SK-N-SH (cell line): ENCODE measurements at regions not wholly inside any gene's neighbourhood (a gene's known extent, or its start where the extent isn't known, plus 50 kb on each side); places are given as distances from the start of the nearest gene placed in this dataset.

Experiments used
- CTCF ChIA-PET: fragments of 300-600, 350-600 bp; formaldehyde crosslinking; extraction: SDS; loops from one replicate; lab custom pipeline; 2021; lab: Yijun Ruan, JAX
- POLR2A ChIA-PET: fragments of 350-600 bp; sonication (Branson Sonifier 250); formaldehyde crosslinking; extraction: SDS; loops from one replicate; lab custom pipeline; 2020; ENCODE audit warnings: antibody characterized with exemption, inconsistent platforms; lab: Yijun Ruan, JAX
- DNase-seq: peaks from one replicate; pipeline ENCODE4 v3.0.0; 2012
- H2AFZ ChIP-seq: fragments of 200-600 bp; sonication (generic); 2 replicates; pipeline ENCODE4 v1.8.1; 2016; ENCODE audit warnings: antibody characterized with exemption, mild to moderate bottlenecking, low read depth
- H3F3A ChIP-seq: fragments of 200-600 bp; sonication (generic); replicated peaks from 2 replicates; pipeline ENCODE3; 2016; ENCODE audit warnings: antibody characterized with exemption, mild to moderate bottlenecking; ENCODE audit not compliant: insufficient read depth
- H3K27ac ChIP-seq, 2 experiments: fragments of 200-500 bp in 1 of 2; fragments of 200-600 bp in 1 of 2; sonication (Bioruptor generic) in 1 of 2; sonication (generic), shearing (Covaris generic) in 1 of 2; 2 replicates each; pipeline versions ENCODE4 v1.5.1 to v1.6.1; 2014 to 2016; ENCODE audit warnings: low read depth in 2 of 2, inconsistent platforms in 1 of 2, low read length in 1 of 2, mild to moderate bottlenecking in 1 of 2, mixed read lengths in 1 of 2
- H3K27me3 ChIP-seq: fragments of 200-600 bp; sonication (generic), shearing (Covaris generic); 2 replicates; pipeline ENCODE4 v1.6.1; 2016; ENCODE audit warnings: mixed run types; ENCODE audit not compliant: insufficient read depth
- H3K36me3 ChIP-seq, 2 experiments: fragments of 200-500 bp in 1 of 2; fragments of 200-600 bp in 1 of 2; sonication (Bioruptor generic) in 1 of 2; sonication (generic) in 1 of 2; replicated peaks in 1 of 2; 2 replicates each; pipeline versions ENCODE3 to v1.5.1; 2014 to 2016; ENCODE audit warnings: low read length in 1 of 2, mild to moderate bottlenecking in 1 of 2; ENCODE audit not compliant: insufficient read depth in 2 of 2, control insufficient read depth in 1 of 2
- H3K4me1 ChIP-seq, 2 experiments: fragments of 200-500 bp in 1 of 2; fragments of 200-600 bp in 1 of 2; sonication (Bioruptor generic) in 1 of 2; sonication (generic), shearing (Covaris generic) in 1 of 2; 2 replicates each; pipeline versions ENCODE4 v1.5.1 to v1.6.1; 2014 to 2016; ENCODE audit warnings: low read depth in 1 of 2, low read length in 1 of 2, mixed run types in 1 of 2; ENCODE audit not compliant: insufficient read depth in 2 of 2, control insufficient read depth in 1 of 2
- H3K4me2 ChIP-seq: fragments of 200-600 bp; sonication (generic), shearing (Covaris generic); 2 replicates; pipeline ENCODE4 v1.6.1; 2017; ENCODE audit warnings: mixed run types
- H3K4me3 ChIP-seq, 2 experiments: fragments of 200-500 bp in 1 of 2; fragments of 200-600 bp in 1 of 2; sonication (Bioruptor generic) in 1 of 2; sonication (generic), shearing (Covaris generic) in 1 of 2; 2 replicates each; pipeline versions ENCODE4 v1.5.1 to v1.8.1; 2014 to 2016; ENCODE audit warnings: low read depth in 2 of 2, inconsistent platforms in 1 of 2, low read length in 1 of 2, mild to moderate bottlenecking in 1 of 2, mixed read lengths in 1 of 2, moderate library complexity in 1 of 2
- H3K79me2 ChIP-seq: fragments of 200-600 bp; sonication (generic); 2 replicates; pipeline ENCODE4 v1.8.1; 2017; ENCODE audit warnings: mild to moderate bottlenecking; ENCODE audit not compliant: insufficient read depth
- H3K9ac ChIP-seq: fragments of 200-600 bp; sonication (generic); 2 replicates; pipeline ENCODE4 v1.6.1; 2017; ENCODE audit warnings: mixed run types
- H3K9me2 ChIP-seq: fragments of 200-600 bp; sonication (generic); 2 replicates; pipeline ENCODE4 v1.6.1; 2017; ENCODE audit warnings: mixed run types
- H3K9me3 ChIP-seq: fragments of 200-600 bp; sonication (generic); 2 replicates; pipeline ENCODE4 v1.6.1; 2017; ENCODE audit warnings: mixed run types, mild to moderate bottlenecking, moderate library complexity
- H4K20me1 ChIP-seq: fragments of 200-600 bp; sonication (generic); 2 replicates; pipeline ENCODE4 v1.6.1; 2017; ENCODE audit warnings: mild to moderate bottlenecking, mixed run types; ENCODE audit not compliant: insufficient read depth
- EP300 ChIP-seq, 2 experiments: IDR thresholded peaks; 2 replicates each; pipeline versions ENCODE4 v1.4.0 to v1.6.1; 2012; ENCODE audit warnings: borderline replicate concordance in 1 of 2, low read depth in 1 of 2, low read length in 1 of 2
- FOXM1 ChIP-seq: IDR thresholded peaks from 2 replicates; pipeline ENCODE4 v1.4.0; 2012; ENCODE audit warnings: low read depth, mild to moderate bottlenecking
- GABPA ChIP-seq: IDR thresholded peaks from 2 replicates; pipeline ENCODE4 v1.4.0; 2012; ENCODE audit warnings: low read depth, mild to moderate bottlenecking
- GATA2 ChIP-seq: sonication (generic); formaldehyde crosslinking; IDR thresholded peaks from 2 replicates; pipeline ENCODE4 v1.5.0; 2020; ENCODE audit warnings: mild to moderate bottlenecking, missing genetic modification reagents
- MAX ChIP-seq: IDR thresholded peaks from 2 replicates; pipeline ENCODE4 v1.4.0; 2012; ENCODE audit warnings: low read depth
- MEF2A ChIP-seq: IDR thresholded peaks from 2 replicates; pipeline ENCODE4 v1.4.0; 2012; ENCODE audit warnings: low read depth, borderline replicate concordance
- NFIC ChIP-seq: IDR thresholded peaks from 2 replicates; pipeline ENCODE4 v1.4.0; 2012; ENCODE audit warnings: borderline replicate concordance
- NRF1 ChIP-seq: IDR thresholded peaks from 2 replicates; pipeline ENCODE4 v1.6.1; 2012; ENCODE audit warnings: low read depth, mild to moderate bottlenecking, low read length
- RCOR1 ChIP-seq: fragments of 150-350 bp; IDR thresholded peaks from 2 replicates; pipeline ENCODE4 v1.6.1; 2017; ENCODE audit warnings: antibody characterized with exemption, low read length
- REST ChIP-seq: IDR thresholded peaks from 2 replicates; pipeline ENCODE4 v1.6.1; 2012; ENCODE audit warnings: mild to moderate bottlenecking, low read depth, low read length, moderate library complexity
- RFX5 ChIP-seq: IDR thresholded peaks from 2 replicates; pipeline ENCODE4 v1.6.1; 2012; ENCODE audit warnings: mild to moderate bottlenecking, improper control_type of control experiment, low read length
- TAF1 ChIP-seq: IDR thresholded peaks from 2 replicates; pipeline ENCODE4 v1.6.1; 2012; ENCODE audit warnings: low read depth, mild to moderate bottlenecking, low read length, moderate library complexity, borderline replicate concordance
- YY1 ChIP-seq: IDR thresholded peaks from 2 replicates; pipeline ENCODE4 v1.4.0; 2012; ENCODE audit warnings: low read depth, mild to moderate bottlenecking
- WGBS: methylation state at CpG from one replicate; pipeline ENCODE4 v1.1.6; 2017; ENCODE audit warnings: low lambda C conversion rate; 5-methylcytosine and 5-hydroxymethylcytosine counted together
- TF ChIP-seq, protein P1 (sequence below): IDR thresholded peaks from 2 replicates; pipeline ENCODE4; 2012
- TF ChIP-seq, protein P2 (sequence below): IDR thresholded peaks from 2 replicates; pipeline ENCODE4 v1.4.0; 2012; ENCODE audit warnings: low read depth, borderline replicate concordance
- TF ChIP-seq, protein P3 (sequence below): fragments of 150-350 bp; IDR thresholded peaks from 2 replicates; pipeline ENCODE4 v1.6.1; 2017; ENCODE audit warnings: antibody characterized with exemption, low read length, low read depth, borderline replicate concordance

GRCh38 chr18:22060361-22060760 is 109.0 kb upstream of the GATA6 start:
- Histone ChIP-seq H3K79me2 (no peaks in the 10 kb centered on the region), H3K9me2 (no peaks in the 10 kb centered on the region), H3K9me3 (no peaks in the 10 kb centered on the region), H3K9ac (no peak overlapping the region), H3K36me3 (no peaks in the 10 kb centered on the region), H2AFZ (no peak overlapping the region)
- POLR2A ChIA-PET = no interaction called here
- TF ChIP-seq, protein P1, sequence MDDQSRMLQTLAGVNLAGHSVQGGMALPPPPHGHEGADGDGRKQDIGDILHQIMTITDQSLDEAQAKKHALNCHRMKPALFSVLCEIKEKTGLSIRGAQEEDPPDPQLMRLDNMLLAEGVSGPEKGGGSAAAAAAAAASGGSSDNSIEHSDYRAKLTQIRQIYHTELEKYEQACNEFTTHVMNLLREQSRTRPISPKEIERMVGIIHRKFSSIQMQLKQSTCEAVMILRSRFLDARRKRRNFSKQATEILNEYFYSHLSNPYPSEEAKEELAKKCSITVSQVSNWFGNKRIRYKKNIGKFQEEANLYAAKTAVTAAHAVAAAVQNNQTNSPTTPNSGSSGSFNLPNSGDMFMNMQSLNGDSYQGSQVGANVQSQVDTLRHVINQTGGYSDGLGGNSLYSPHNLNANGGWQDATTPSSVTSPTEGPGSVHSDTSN = no peak
- TF ChIP-seq, protein P2, sequence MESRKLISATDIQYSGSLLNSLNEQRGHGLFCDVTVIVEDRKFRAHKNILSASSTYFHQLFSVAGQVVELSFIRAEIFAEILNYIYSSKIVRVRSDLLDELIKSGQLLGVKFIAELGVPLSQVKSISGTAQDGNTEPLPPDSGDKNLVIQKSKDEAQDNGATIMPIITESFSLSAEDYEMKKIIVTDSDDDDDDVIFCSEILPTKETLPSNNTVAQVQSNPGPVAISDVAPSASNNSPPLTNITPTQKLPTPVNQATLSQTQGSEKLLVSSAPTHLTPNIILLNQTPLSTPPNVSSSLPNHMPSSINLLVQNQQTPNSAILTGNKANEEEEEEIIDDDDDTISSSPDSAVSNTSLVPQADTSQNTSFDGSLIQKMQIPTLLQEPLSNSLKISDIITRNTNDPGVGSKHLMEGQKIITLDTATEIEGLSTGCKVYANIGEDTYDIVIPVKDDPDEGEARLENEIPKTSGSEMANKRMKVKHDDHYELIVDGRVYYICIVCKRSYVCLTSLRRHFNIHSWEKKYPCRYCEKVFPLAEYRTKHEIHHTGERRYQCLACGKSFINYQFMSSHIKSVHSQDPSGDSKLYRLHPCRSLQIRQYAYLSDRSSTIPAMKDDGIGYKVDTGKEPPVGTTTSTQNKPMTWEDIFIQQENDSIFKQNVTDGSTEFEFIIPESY = no peak
- TF ChIP-seq EP300 (IDR thresholded peaks at IDR 0.05; ENCODE audit: borderline replicate concordance in 1 of 2, low read depth in 1 of 2, low read length in 1 of 2) (no peak), NRF1 (no peak), TAF1 (no peak), MAX (no peak), GATA2 (CRISPR knock-in tag) (no peak), FOXM1 (no peak), MEF2A (no peak), RCOR1 (no peak), YY1 (no peak), NFIC (no peak), GABPA (no peak), REST (no peak), RFX5 (no peak)
- TF ChIP-seq, protein P3, sequence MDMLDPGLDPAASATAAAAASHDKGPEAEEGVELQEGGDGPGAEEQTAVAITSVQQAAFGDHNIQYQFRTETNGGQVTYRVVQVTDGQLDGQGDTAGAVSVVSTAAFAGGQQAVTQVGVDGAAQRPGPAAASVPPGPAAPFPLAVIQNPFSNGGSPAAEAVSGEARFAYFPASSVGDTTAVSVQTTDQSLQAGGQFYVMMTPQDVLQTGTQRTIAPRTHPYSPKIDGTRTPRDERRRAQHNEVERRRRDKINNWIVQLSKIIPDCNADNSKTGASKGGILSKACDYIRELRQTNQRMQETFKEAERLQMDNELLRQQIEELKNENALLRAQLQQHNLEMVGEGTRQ = no peak
- TF ChIP-seq, all 33 proteins: peak for 0
- Histone ChIP-seq H3K4me1 (peaks cover 0 to 4% of the 10 kb centered on the region in 2 experiments; a peak in 1 of 4 replicates), H4K20me1 (no peaks in the 10 kb centered on the region), H3K27ac (no peak overlapping the region), H3K27me3 (peaks cover 6% of the 10 kb centered on the region; the same call in 1 of the 2 replicates), H3F3A (no peaks in the 10 kb centered on the region), H3K4me3 (no peak overlapping the region), H3K4me2 (no peak overlapping the region)
- CTCF ChIA-PET = no interaction called here
- 10% methylated on average over 2 of the region's 2 CpGs for WGBS
- no peak for DNase-seq
